HFFc6 (cell line): ENCODE measurements at regions not wholly inside any gene's neighbourhood (a gene's known extent, or its start where the extent isn't known, plus 50 kb on each side); places are given as distances from the start of the nearest gene placed in this dataset.

Source experiments
- DNase-seq: peaks from one replicate; pipeline ENCODE4 v3.0.0-alpha.2; 2018
- H3K27ac Mint-ChIP-seq: 2 replicates; pipeline ENCODE4 v1.8.0; 2020; ENCODE audit warnings: mild to moderate bottlenecking, mixed read lengths
- H3K27me3 Mint-ChIP-seq: 2 replicates; pipeline ENCODE4 v1.8.0; 2021; ENCODE audit warnings: mild to moderate bottlenecking, moderate library complexity, mixed read lengths; ENCODE audit not compliant: insufficient read depth
- H3K36me3 Mint-ChIP-seq: 2 replicates; pipeline ENCODE4 v1.8.0; 2021; ENCODE audit warnings: low read depth, mixed read lengths
- H3K4me1 Mint-ChIP-seq: 2 replicates; pipeline ENCODE4 v1.8.0; 2020; ENCODE audit warnings: low read depth, mixed read lengths
- H3K4me3 Mint-ChIP-seq: 2 replicates; pipeline ENCODE4 v1.8.0; 2020; ENCODE audit warnings: mild to moderate bottlenecking, moderate library complexity, mixed read lengths
- H3K9me3 Mint-ChIP-seq: 2 replicates; pipeline ENCODE4 v1.8.0; 2020; ENCODE audit warnings: mild to moderate bottlenecking, mixed read lengths
- CTCF ChIP-seq: fragments of 200-600 bp; sonication (generic); IDR thresholded peaks from 2 replicates; pipeline ENCODE4 v1.5.0; 2021; ENCODE audit warnings: antibody characterized with exemption, mild to moderate bottlenecking

GRCh38 chr10:62534031-62534430, 159.9 kb downstream of the ZNF365 start:
- no peaks in the 10 kb centered on the region for H3K4me1 Mint-ChIP-seq
- no peak overlapping the region for H3K4me3 Mint-ChIP-seq
- no peak for DNase-seq
- no peak for TF ChIP-seq CTCF
- no peaks in the 10 kb centered on the region for H3K36me3 Mint-ChIP-seq
- H3K27ac Mint-ChIP-seq = no peak overlapping the region
- H3K27me3 Mint-ChIP-seq = no peaks in the 10 kb centered on the region; the same call in 1 of the 2 replicates
- H3K9me3 Mint-ChIP-seq = no peaks in the 10 kb centered on the region

GRCh38 chr10:62538606-62539005, 164.4 kb downstream of the ZNF365 start:
- no peak for DNase-seq
- H3K36me3 Mint-ChIP-seq = no peaks in the 10 kb centered on the region
- no peaks in the 10 kb centered on the region for H3K27me3 Mint-ChIP-seq
- TF ChIP-seq CTCF = no peak
- H3K4me3 Mint-ChIP-seq = no peak overlapping the region
- H3K27ac Mint-ChIP-seq = no peak overlapping the region
- H3K9me3 Mint-ChIP-seq = no peaks in the 10 kb centered on the region
- H3K4me1 Mint-ChIP-seq = no peaks in the 10 kb centered on the region

GRCh38 chr10:62540389-62540788, 166.2 kb downstream of the ZNF365 start:
- no peaks in the 10 kb centered on the region for H3K27me3 Mint-ChIP-seq
- peaks cover 4% of the 10 kb centered on the region for H3K4me1 Mint-ChIP-seq
- H3K27ac Mint-ChIP-seq = no peak overlapping the region
- no peak for TF ChIP-seq CTCF
- DNase-seq = no peak
- H3K4me3 Mint-ChIP-seq = no peak overlapping the region
- no peaks in the 10 kb centered on the region for H3K9me3 Mint-ChIP-seq
- no peaks in the 10 kb centered on the region for H3K36me3 Mint-ChIP-seq

GRCh38 chr10:62541811-62542210, 167.6 kb downstream of the ZNF365 start:
- Mint-ChIP-seq H3K4me3 (no peak overlapping the region), H3K9me3 (no peaks in the 10 kb centered on the region), H3K27ac (no peak overlapping the region), H3K36me3 (no peaks in the 10 kb centered on the region), H3K4me1 (peaks cover 11% of the 10 kb centered on the region), H3K27me3 (no peaks in the 10 kb centered on the region; the same call in 1 of the 2 replicates)
- no peak for TF ChIP-seq CTCF
- no peak for DNase-seq

GRCh38 chr10:62543571-62544355, 169.6 kb downstream of the ZNF365 start:
- no peaks in the 10 kb centered on the region; the same call in 1 of the 2 replicates for H3K27me3 Mint-ChIP-seq
- no peak overlapping the region for H3K27ac Mint-ChIP-seq
- H3K4me3 Mint-ChIP-seq = no peak overlapping the region
- H3K9me3 Mint-ChIP-seq = no peaks in the 10 kb centered on the region
- H3K4me1 Mint-ChIP-seq = peaks cover 11% of the 10 kb centered on the region
- DNase-seq = no peak
- H3K36me3 Mint-ChIP-seq = no peaks in the 10 kb centered on the region
- no peak for TF ChIP-seq CTCF
